ENCODE measurements at regions not wholly inside any gene's neighbourhood (a gene's known extent, or its start where the extent isn't known, plus 50 kb on each side); places are given as distances from the start of the nearest gene placed in this dataset.

GRCh38 chr10:52424341-52424740 lies 110.3 kb downstream of the DKK1 start:
- Histone ChIP-seq H3K4me1 (no peaks in the 10 kb centered on the region), H3K9me3 (no peaks in the 10 kb centered on the region), H3K36me3 (no peaks in the 10 kb centered on the region), H3K27me3 (no peaks in the 10 kb centered on the region), H3K27ac (no peak overlapping the region), H3K4me3 (no peak overlapping the region)
- 68 to 79% (median 71%) methylated on average over 3 of the region's 3 CpGs for WGBS, 4 donors
- DNase-seq (no peak), ATAC-seq (no peak)
- intact Hi-C loops (cut with DNase I): no loop called here
- TF ChIP-seq CTCF (IDR thresholded peaks at IDR 0.05) (no peak), POLR2A (IDR thresholded peaks at IDR 0.05) (no peak)

DNA sequence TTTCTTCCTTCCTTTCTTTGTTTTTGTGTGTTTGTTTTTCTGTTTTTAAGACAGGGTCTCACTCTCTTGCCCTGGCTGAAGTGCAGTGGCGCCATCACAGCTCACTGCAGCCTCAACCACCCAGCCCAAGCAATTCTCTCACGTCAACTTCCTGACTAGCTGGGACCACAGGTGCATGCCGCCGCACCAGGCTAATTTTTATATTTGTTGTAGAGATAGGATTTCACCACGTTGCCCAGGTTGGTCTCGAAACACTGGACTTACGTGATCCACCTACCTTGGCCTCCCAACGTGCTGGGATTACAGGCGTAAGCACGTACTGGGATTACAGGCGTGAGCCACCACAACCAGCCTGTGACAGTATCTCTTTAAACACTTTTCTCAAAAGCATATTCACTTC lies 120.7 kb downstream of the DKK1 start:
- no peaks in the 10 kb centered on the region for H3K9me3 ChIP-seq
- TF ChIP-seq CTCF (IDR thresholded peaks at IDR 0.05): no peak
- no peak for TF ChIP-seq POLR2A (IDR thresholded peaks at IDR 0.05)
- no peak overlapping the region for H3K4me3 ChIP-seq
- WGBS, 4 donors: 92 to 94% (median 92%) methylated on average over 11 of the region's 11 CpGs
- H3K27me3 ChIP-seq: no peaks in the 10 kb centered on the region
- ATAC-seq: no peak
- H3K4me1 ChIP-seq: no peaks in the 10 kb centered on the region
- intact Hi-C loops (cut with DNase I): no loop called here
- no peak for DNase-seq
- H3K36me3 ChIP-seq: no peaks in the 10 kb centered on the region
- no peak overlapping the region for H3K27ac ChIP-seq

DNA sequence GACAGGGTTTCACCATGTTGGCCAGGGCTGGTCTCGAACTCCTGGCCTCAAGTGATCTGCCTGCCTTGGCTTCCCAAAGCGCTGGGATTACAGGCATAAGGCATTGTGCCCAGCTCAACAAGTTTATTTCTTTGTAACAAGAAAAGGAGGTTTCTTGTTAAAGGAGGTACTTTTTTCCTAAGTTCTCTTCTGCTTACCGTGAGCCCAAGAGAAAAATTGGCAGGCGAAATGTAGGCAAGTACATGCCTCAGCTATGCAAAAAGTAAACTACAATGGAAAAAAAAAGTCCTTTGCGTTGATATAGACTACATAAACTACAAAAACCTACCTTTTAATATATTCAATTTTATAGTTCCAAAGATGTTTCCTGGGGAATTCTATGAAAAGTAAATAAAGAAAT lies 122.6 kb downstream of the DKK1 start:
- Histone ChIP-seq H3K4me3 (no peak overlapping the region), H3K4me1 (no peaks in the 10 kb centered on the region)

DNA sequence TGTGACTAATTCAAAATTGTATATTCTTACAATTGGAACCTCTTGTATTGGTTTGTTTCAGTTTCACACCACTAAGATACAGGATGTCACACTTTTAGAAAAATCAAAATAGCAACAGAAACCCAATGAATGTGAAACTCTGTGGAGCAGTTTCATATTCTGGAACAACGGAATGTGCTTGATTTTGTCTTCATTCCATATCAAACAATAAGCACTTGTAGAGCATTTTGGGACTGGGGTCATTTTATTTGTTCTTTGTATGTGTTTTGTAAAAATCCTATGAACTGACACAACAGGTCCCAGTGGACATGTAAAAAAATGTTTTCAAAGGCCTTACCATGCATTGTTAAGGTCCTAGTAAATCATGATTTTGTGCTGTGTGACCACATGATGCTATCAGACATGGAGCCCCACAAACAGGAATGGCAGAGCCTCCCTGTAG lies 123.1 kb downstream of the DKK1 start:
- Histone ChIP-seq H3K4me3 (no peak overlapping the region), H3K27me3 (no peaks in the 10 kb centered on the region), H3K36me3 (no peaks in the 10 kb centered on the region), H3K4me1 (no peaks in the 10 kb centered on the region), H3K27ac (no peak overlapping the region), H3K9me3 (no peaks in the 10 kb centered on the region)
- intact Hi-C loops (cut with DNase I): no loop called here
- no peak for ATAC-seq
- WGBS, 4 donors: 68 to 82% (median 72%) methylated on average over 1 of the region's 1 CpG
- DNase-seq: no peak
- no peak for TF ChIP-seq CTCF (IDR thresholded peaks at IDR 0.05)
- no peak for TF ChIP-seq POLR2A (IDR thresholded peaks at IDR 0.05)

More for the DNA sequence above, 122.6 kb downstream of the DKK1 start:
- Histone ChIP-seq H3K27me3 (no peaks in the 10 kb centered on the region), H3K27ac (no peak overlapping the region), H3K36me3 (no peaks in the 10 kb centered on the region), H3K9me3 (no peaks in the 10 kb centered on the region)
- no peak for TF ChIP-seq CTCF (IDR thresholded peaks at IDR 0.05)
- intact Hi-C loops (cut with DNase I): no loop called here
- no peak for DNase-seq
- ATAC-seq: no peak
- 76 to 86% (median 81%) methylated on average over 5 of the region's 5 CpGs for WGBS, 4 donors
